Heart right ventricle (tissue), 16 donors: ENCODE measurements at regions not wholly inside any gene's neighbourhood (a gene's known extent, or its start where the extent isn't known, plus 50 kb on each side); places are given as distances from the start of the nearest gene placed in this dataset.
"Not testable (repeated sequence)": the region's sequence is repeated elsewhere in the genome, so short reads cannot be mapped to it uniquely, and the experiment has no call there.

Experiments
- ATAC-seq, 8 donors: fragments of 200-7000 bp; cut with Tn5 transposase; one replicate each; pipeline ENCODE4 v1.9.1; 2020; ENCODE audit warnings: mild to moderate bottlenecking in 8 of 8, moderate library complexity in 8 of 8, moderate number of reproducible peaks in 1 of 8
- DNase-seq, 2 donors: peaks; one replicate each; pipeline ENCODE4 v3.0.0-alpha.2; 2020
- H3K27ac ChIP-seq, 10 donors: fragments of 200-600 bp; sonication (generic) in 2 of 10; one replicate each; pipeline versions ENCODE4 v1.5.0 to v1.8.0; 2020 to 2022; ENCODE audit warnings: mild to moderate bottlenecking in 3 of 10
- H3K27me3 ChIP-seq, 7 donors: fragments of 200-600 bp; one replicate each; pipeline ENCODE4 v1.8.0; 2021 to 2022; ENCODE audit warnings: mild to moderate bottlenecking in 2 of 7
- H3K36me3 ChIP-seq, 9 donors: fragments of 200-600 bp; sonication (generic) in 1 of 9; one replicate each; pipeline versions ENCODE4 v1.5.0 to v1.8.0; 2020 to 2022; ENCODE audit warnings: mild to moderate bottlenecking in 2 of 9
- H3K4me1 ChIP-seq, 9 donors: fragments of 200-600 bp; sonication (generic) in 1 of 9; one replicate each; pipeline versions ENCODE4 v1.5.0 to v1.8.0; 2020 to 2022; ENCODE audit warnings: mild to moderate bottlenecking in 4 of 9
- H3K4me3 ChIP-seq, 10 donors: fragments of 200-600 bp; sonication (generic) in 2 of 10; one replicate each; pipeline versions ENCODE4 v1.5.0 to v1.8.0; 2020 to 2022; ENCODE audit warnings: mild to moderate bottlenecking in 7 of 10, moderate library complexity in 2 of 10
- H3K9me3 ChIP-seq, 11 donors: fragments of 200-600 bp in 10 of 11; sonication (generic) in 2 of 11; one replicate each; pipeline versions ENCODE4 v1.5.0 to v1.8.0; 2013 to 2022; ENCODE audit warnings: mild to moderate bottlenecking in 2 of 11, control low read depth in 1 of 11, moderate library complexity in 1 of 11
- WGBS, 2 donors: extraction: QIAGEN DNeasy Blood & Tissue Kit; methylation state at CpG; one replicate each; pipeline ENCODE4 v1.1.7; 2013; ENCODE audit warnings: inconsistent platforms in 1 of 2; 5-methylcytosine and 5-hydroxymethylcytosine counted together
- intact Hi-C, 10 donors: fragments of 100-400 bp; cut with DNase I; formaldehyde crosslinking; loops; one replicate each; pipeline versions ENCODE4 v1.11.1 to v1.14.2; 2022
- TF ChIP-seq, protein P1 (sequence below), 9 donors: fragments of 200-600 bp; sonication (generic) in 2 of 9; IDR thresholded peaks; one replicate each; pipeline versions ENCODE4 v1.5.0 to v1.8.0; 2021 to 2022; ENCODE audit warnings: antibody characterized with exemption in 9 of 9, mild to moderate bottlenecking in 5 of 9, moderate library complexity in 1 of 9
- donor health status: Arrhythmogenic right ventricular cardiomyopathy.
- donor health status: ischemic (EF 13 %, LVEDD 7.1; RV severe dilation, severe dysfunction).
- donor health status: healthy with polysubstance abuse.
- donor health status: DM: no; HTN: yes; CAD: no.
- donor health status: DM: no; HTN: no; CAD: no.
- donor health status: ischemic (EF 25% LVEDD 6.9; RV normal size, moderate dysfunction).
- donor health status: ischemic (EF 25% LVEDD 5.7; RV mildly dilated, moderate dysfunction).
- donor health status: healthy.
- donor health status: DM: yes; HTN: yes; CAD: no.
- donor health status: Ischemic cardiomyopathy.
- donor health status: ischemic (EF 35%, LVEDD 5.7; RV mildly dilated, moderate dysfunction).
- donor health status: nonischemic (EF 11% LVEDD 7.7; RV severe dilation, severe dysfunction).
- donor health status: DM: yes; HTN: yes; CAD: no.
- donor health status: PGD.
- donor health status: ischemic (EF 29% LVEDD 5.4; RV normal size, mild dysfunction).
- donor health status: nonischemic (EF 23%, LVEDD 6.1; RV moderate dilation, normal function).

DNA sequence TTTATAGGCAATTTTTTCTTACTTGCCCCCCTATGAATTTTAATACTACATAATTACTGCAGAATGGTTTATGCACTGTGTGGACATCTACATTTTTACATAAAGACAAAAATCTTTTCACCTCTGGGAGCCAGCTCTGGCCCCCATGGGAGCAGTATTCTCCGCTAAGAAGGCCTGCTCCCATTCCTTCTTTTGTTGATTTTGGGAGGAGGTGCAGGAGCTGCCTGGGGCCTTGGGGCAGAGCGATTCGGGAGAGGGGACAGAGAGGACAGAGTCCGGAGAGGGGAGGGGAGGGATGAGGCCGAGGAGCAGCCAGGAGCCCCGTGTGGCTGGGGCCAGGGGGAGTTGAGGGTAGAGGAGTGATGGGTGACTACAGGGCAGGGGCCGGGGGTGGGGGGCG, 452.0 kb downstream of the PREX1 start:
- 73 to 83% methylated on average over 8 of the region's 8 CpGs for WGBS, 2 donors
- no peak for DNase-seq
- TF ChIP-seq, protein P1, sequence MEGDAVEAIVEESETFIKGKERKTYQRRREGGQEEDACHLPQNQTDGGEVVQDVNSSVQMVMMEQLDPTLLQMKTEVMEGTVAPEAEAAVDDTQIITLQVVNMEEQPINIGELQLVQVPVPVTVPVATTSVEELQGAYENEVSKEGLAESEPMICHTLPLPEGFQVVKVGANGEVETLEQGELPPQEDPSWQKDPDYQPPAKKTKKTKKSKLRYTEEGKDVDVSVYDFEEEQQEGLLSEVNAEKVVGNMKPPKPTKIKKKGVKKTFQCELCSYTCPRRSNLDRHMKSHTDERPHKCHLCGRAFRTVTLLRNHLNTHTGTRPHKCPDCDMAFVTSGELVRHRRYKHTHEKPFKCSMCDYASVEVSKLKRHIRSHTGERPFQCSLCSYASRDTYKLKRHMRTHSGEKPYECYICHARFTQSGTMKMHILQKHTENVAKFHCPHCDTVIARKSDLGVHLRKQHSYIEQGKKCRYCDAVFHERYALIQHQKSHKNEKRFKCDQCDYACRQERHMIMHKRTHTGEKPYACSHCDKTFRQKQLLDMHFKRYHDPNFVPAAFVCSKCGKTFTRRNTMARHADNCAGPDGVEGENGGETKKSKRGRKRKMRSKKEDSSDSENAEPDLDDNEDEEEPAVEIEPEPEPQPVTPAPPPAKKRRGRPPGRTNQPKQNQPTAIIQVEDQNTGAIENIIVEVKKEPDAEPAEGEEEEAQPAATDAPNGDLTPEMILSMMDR (IDR thresholded peaks at IDR 0.05) = no peak
- Histone ChIP-seq H3K27me3 (peaks cover 0 to 25% (median 0%) of the 10 kb centered on the region in 7 donors), H3K4me3 (no peak overlapping the region), H3K36me3 (no peaks in the 10 kb centered on the region), H3K4me1 (peaks cover 0 to 17% (median 0%) of the 10 kb centered on the region in 9 donors), H3K27ac (no peak overlapping the region), H3K9me3 (no peaks in the 10 kb centered on the region)
- ATAC-seq = no peak
- intact Hi-C loops = no loop called here

DNA sequence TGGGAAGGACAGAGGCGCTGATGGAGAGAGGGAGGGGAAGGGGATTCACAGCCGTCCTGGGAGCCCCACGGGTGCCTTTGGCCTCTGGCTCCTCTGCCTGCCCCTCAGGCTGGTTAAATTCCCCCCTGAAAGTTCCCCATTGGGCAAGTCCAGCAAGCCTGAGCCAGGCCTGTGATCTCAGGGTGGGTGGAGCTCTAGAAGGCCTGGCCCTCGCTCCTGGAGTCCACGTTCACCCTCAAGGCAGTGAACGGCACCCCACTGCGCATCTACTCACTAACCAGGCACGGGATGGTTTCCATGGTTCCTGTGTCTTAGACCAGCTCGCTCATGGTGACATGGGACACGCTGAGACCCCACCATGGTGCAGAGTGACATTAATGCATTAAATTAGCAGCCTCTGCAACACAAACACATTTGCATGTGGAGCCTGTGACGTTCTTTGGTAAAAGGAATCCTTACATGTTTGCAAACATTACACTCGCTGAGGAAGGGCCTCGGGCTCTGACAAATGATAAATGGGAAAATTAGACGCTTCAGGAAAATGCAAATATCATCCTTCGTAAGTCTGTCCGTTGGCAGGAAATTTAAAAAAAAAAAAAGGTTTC, 452.7 kb downstream of the PREX1 start:
- Histone ChIP-seq H3K4me3 (no peak overlapping the region), H3K27me3 (peaks cover 0 to 25% (median 0%) of the 10 kb centered on the region in 7 donors), H3K4me1 (peaks cover 0 to 17% (median 0%) of the 10 kb centered on the region in 9 donors), H3K36me3 (no peaks in the 10 kb centered on the region), H3K27ac (peak overlapping the region in 4 of 10 donors; percentile 14 to 67 (median 62)), H3K9me3 (no peaks in the 10 kb centered on the region)
- TF ChIP-seq, protein P1 (IDR thresholded peaks at IDR 0.05) = no peak
- ATAC-seq (no peak), DNase-seq (no peak)
- intact Hi-C loops = no loop called here
- WGBS, 2 donors = 86 to 88% methylated on average over 16 of the region's 16 CpGs

- TF ChIP-seq, protein P1 (IDR thresholded peaks at IDR 0.05) = peak in 7 of 9 donors; percentile 12 to 45 (median 26)
- peaks cover 0 to 25% (median 0%) of the 10 kb centered on the region in 7 donors for H3K27me3 ChIP-seq
- H3K9me3 ChIP-seq, intact Hi-C loops, H3K4me3 ChIP-seq, H3K36me3 ChIP-seq: not testable (repeated sequence)
- ATAC-seq (peak; percentile 82 to 94 (median 89)), DNase-seq (peak; percentile 53 to 67)
- 44 to 53% methylated on average over 26 of the region's 26 CpGs for WGBS, 2 donors
- peaks cover 0 to 18% (median under 1%) of the 10 kb centered on the region in 9 donors for H3K4me1 ChIP-seq
- H3K27ac ChIP-seq = peak overlapping the region in 6 of 10 donors; percentile 14 to 67 (median 46)
These were observed 453.5 kb downstream of the PREX1 start for GRCh38 chr20:48374031-48374907.

DNA sequence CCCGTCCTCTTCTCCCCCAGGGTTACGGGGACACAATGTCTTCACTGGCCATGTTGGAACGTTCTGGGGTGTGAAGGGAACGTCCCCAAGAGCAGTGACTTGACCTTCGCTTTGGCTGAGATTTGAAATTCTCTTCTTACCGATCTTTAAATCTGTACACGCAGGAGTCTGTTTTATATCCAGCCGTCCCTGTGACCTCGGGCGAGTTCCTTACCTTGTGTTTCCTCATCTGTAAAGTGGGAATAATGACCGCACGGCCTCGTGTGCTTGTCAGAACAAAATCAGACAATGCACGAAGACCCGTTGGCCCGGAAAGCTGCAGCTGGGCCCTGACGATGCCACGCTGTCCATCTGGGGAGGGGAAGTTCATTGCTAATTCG, 454.3 kb downstream of the PREX1 start:
- H3K4me3 ChIP-seq = no peak overlapping the region
- ATAC-seq (no peak), DNase-seq (no peak)
- H3K9me3 ChIP-seq = no peaks in the 10 kb centered on the region
- intact Hi-C loops = no loop called here
- TF ChIP-seq, protein P1 (IDR thresholded peaks at IDR 0.05) = no peak
- H3K4me1 ChIP-seq = peaks cover 0 to 25% (median 5%) of the 10 kb centered on the region in 9 donors
- peak overlapping the region in 2 of 10 donors; percentile 52 to 67 for H3K27ac ChIP-seq
- WGBS, 2 donors = 87 to 91% methylated on average over 19 of the region's 19 CpGs
- no peaks in the 10 kb centered on the region for H3K36me3 ChIP-seq
- peaks cover 0 to 25% (median 0%) of the 10 kb centered on the region in 7 donors for H3K27me3 ChIP-seq

GRCh38 chr20:48372851-48373554, 454.8 kb downstream of the PREX1 start:
- Histone ChIP-seq H3K27me3 (peaks cover 0 to 25% (median 0%) of the 10 kb centered on the region in 7 donors), H3K4me1 (peaks cover 0 to 27% (median 5%) of the 10 kb centered on the region in 9 donors)
- DNase-seq, intact Hi-C loops, ATAC-seq, H3K9me3 ChIP-seq, H3K4me3 ChIP-seq, H3K36me3 ChIP-seq, H3K27ac ChIP-seq: not testable (repeated sequence)
- WGBS, 2 donors = 83 to 88% methylated on average over 32 to 34 of the region's 35 CpGs
